Neural progenitor cell (in vitro differentiated cells): ENCODE measurements at regions not wholly inside any gene's neighbourhood (a gene's known extent, or its start where the extent isn't known, plus 50 kb on each side); places are given as distances from the start of the nearest gene placed in this dataset.

Experiments used
- DNase-seq: peaks from one replicate; pipeline ENCODE4 v3.0.0-alpha.2; 2016; ENCODE audit warnings: low spot score
- H2AFZ ChIP-seq: fragments of 200-600 bp; sonication (generic); replicated peaks from 2 replicates; pipeline ENCODE4 v1.6.1; 2016; ENCODE audit warnings: antibody characterized with exemption
- H3F3A ChIP-seq: fragments of 200-600 bp; sonication (generic); 2 replicates; pipeline ENCODE4 v1.6.1; 2016; ENCODE audit warnings: antibody characterized with exemption, low read depth
- H3K27ac ChIP-seq: fragments of 200-600 bp; sonication (generic); 2 replicates; pipeline ENCODE4 v1.5.1; 2016; ENCODE audit warnings: mild to moderate bottlenecking
- H3K27me3 ChIP-seq: fragments of 200-600 bp; sonication (generic); 2 replicates; pipeline ENCODE4 v1.6.1; 2016; ENCODE audit warnings: mild to moderate bottlenecking, moderate library complexity
- H3K36me3 ChIP-seq: fragments of 200-600 bp; sonication (generic); 2 replicates; pipeline ENCODE4 v1.5.1; 2016
- H3K4me1 ChIP-seq: fragments of 200-600 bp; sonication (generic); 2 replicates; pipeline ENCODE4 v1.6.1; 2016; ENCODE audit warnings: mixed run types
- H3K4me2 ChIP-seq: fragments of 200-600 bp; sonication (generic); 2 replicates; pipeline ENCODE4 v1.6.1; 2016
- H3K4me3 ChIP-seq: fragments of 200-600 bp; sonication (generic); 2 replicates; pipeline ENCODE4 v1.5.1; 2016
- H3K79me2 ChIP-seq: fragments of 200-600 bp; sonication (generic); 2 replicates; pipeline ENCODE4 v1.6.1; 2016; ENCODE audit warnings: low read depth
- H3K9ac ChIP-seq: fragments of 200-600 bp; sonication (generic); 2 replicates; pipeline ENCODE4 v1.6.1; 2016
- H3K9me3 ChIP-seq: fragments of 200-600 bp; sonication (generic); 2 replicates; pipeline ENCODE4 v1.5.1; 2016; ENCODE audit warnings: low read depth
- H4K20me1 ChIP-seq: fragments of 200-600 bp; sonication (generic); 2 replicates; pipeline ENCODE4 v1.6.1; 2016; ENCODE audit warnings: low read depth
- H3K27ac Mint-ChIP-seq: 3 replicates; pipeline ENCODE4 v1.8.0; 2021; ENCODE audit warnings: mixed read lengths
- H3K27me3 Mint-ChIP-seq: 2 replicates; pipeline ENCODE4 v1.8.0; 2022; ENCODE audit warnings: low read depth, mild to moderate bottlenecking, inconsistent platforms, moderate library complexity, mixed read lengths; ENCODE audit not compliant: insufficient read depth
- H3K36me3 Mint-ChIP-seq: 3 replicates; pipeline ENCODE4 v1.8.0; 2021; ENCODE audit warnings: mixed read lengths
- H3K4me1 Mint-ChIP-seq: 3 replicates; pipeline ENCODE4 v1.8.0; 2021; ENCODE audit warnings: mixed read lengths
- H3K4me3 Mint-ChIP-seq: 3 replicates; pipeline ENCODE4 v1.8.0; 2021; ENCODE audit warnings: mild to moderate bottlenecking, moderate library complexity, mixed read lengths
- H3K9me3 Mint-ChIP-seq: 3 replicates; pipeline ENCODE4 v1.8.0; 2020; ENCODE audit warnings: mixed read lengths
- EZH2 ChIP-seq: fragments of 200-600 bp; sonication (generic); IDR thresholded peaks from 2 replicates; pipeline ENCODE4 v1.6.1; 2017; ENCODE audit warnings: antibody characterized with exemption, mild to moderate bottlenecking, moderate library complexity
- EZH2phosphoT487 ChIP-seq: fragments of 200-600 bp; sonication (generic); IDR thresholded peaks from 2 replicates; pipeline ENCODE4 v1.6.1; 2017; ENCODE audit warnings: antibody characterized with exemption
- TF ChIP-seq, protein P1 (sequence below): fragments of 200-600 bp; sonication (generic); IDR thresholded peaks from 2 replicates; pipeline ENCODE4 v1.5.1; 2017; ENCODE audit warnings: antibody characterized with exemption, mild to moderate bottlenecking

DNA sequence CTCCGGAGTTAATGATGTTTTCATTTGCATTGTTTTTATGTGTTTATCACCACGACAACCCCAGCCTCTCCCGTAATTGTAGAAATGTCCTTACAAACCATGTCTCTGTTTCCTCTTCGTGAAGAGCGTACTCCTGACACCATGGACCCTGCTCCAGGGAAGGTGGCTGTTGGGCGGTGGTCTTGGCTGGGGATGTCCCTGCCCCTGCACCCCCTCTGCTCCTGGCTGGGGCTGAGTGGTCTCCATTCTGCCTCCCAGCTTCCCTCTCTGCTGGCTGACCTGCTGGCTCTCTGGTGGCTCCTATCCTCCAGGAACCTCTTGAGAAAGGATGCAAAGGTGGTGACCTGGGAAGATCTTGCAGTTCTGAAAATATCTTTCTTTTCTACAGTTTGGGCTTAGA is 81.1 kb downstream of the ASB1 start:
- Histone ChIP-seq H3K36me3 (no peaks in the 10 kb centered on the region), H4K20me1 (no peaks in the 10 kb centered on the region), H3F3A (peaks cover 29% of the 10 kb centered on the region), H3K4me3 (no peak overlapping the region), H3K9ac (no peak overlapping the region), H3K79me2 (no peaks in the 10 kb centered on the region), H3K27ac (no peak overlapping the region), H3K9me3 (no peaks in the 10 kb centered on the region), H3K4me1 (peaks cover 42% of the 10 kb centered on the region), H2AFZ (no peak overlapping the region), H3K27me3 (no peaks in the 10 kb centered on the region), H3K4me2 (no peak overlapping the region)
- peaks cover 14% of the 10 kb centered on the region for H3K27me3 Mint-ChIP-seq
- peaks cover 7% of the 10 kb centered on the region for H3K9me3 Mint-ChIP-seq
- peaks cover 5% of the 10 kb centered on the region for H3K36me3 Mint-ChIP-seq
- no peak for DNase-seq
- H3K4me3 Mint-ChIP-seq, result no peak overlapping the region
- TF ChIP-seq EZH2phosphoT487 (no peak), EZH2 (no peak)
- TF ChIP-seq, protein P1, sequence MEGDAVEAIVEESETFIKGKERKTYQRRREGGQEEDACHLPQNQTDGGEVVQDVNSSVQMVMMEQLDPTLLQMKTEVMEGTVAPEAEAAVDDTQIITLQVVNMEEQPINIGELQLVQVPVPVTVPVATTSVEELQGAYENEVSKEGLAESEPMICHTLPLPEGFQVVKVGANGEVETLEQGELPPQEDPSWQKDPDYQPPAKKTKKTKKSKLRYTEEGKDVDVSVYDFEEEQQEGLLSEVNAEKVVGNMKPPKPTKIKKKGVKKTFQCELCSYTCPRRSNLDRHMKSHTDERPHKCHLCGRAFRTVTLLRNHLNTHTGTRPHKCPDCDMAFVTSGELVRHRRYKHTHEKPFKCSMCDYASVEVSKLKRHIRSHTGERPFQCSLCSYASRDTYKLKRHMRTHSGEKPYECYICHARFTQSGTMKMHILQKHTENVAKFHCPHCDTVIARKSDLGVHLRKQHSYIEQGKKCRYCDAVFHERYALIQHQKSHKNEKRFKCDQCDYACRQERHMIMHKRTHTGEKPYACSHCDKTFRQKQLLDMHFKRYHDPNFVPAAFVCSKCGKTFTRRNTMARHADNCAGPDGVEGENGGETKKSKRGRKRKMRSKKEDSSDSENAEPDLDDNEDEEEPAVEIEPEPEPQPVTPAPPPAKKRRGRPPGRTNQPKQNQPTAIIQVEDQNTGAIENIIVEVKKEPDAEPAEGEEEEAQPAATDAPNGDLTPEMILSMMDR, result no peak
- H3K27ac Mint-ChIP-seq, result no peak overlapping the region
- peaks cover 22% of the 10 kb centered on the region for H3K4me1 Mint-ChIP-seq

DNA sequence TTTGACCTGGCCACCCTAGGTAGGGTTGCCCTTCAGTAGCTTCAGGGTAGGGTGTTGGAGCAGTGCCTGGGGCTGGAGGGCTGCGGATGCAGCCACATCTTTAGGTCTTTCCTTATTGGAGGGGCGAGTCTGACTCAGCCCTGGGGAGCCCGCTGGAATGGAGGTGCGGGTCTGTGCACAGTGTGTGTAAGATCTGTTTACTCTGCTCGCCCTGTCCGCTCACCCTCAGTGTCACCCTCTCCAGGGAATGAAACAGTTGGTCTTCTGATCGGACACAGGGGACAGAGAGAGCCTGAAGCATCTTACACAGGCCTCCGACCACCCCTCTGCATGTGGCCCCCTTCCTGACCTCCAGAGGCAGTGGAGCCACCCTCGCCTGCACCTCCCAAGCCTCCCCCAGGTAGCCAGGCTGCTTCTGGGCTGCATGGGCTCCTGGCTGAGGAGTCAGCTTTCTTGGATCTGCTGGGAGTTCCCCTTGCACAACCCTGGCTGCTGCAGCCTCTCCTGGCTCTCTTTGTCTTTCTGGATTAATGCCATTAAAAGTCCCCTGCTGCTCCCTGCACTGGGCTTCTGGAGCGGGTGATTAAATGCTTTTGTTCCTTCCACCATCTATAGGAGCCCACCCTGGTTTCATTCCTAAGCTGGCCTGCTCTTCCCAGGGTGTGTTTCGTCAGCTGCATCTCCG is 82.6 kb downstream of the ASB1 start:
- no peak overlapping the region for H3K9ac ChIP-seq
- no peaks in the 10 kb centered on the region for H3K27me3 ChIP-seq
- Mint-ChIP-seq H3K27me3 (peaks cover 9% of the 10 kb centered on the region), H3K36me3 (peaks cover 5% of the 10 kb centered on the region), H3K4me3 (no peak overlapping the region), H3K27ac (peak overlapping the region; percentile 69), H3K9me3 (peaks cover 7% of the 10 kb centered on the region), H3K4me1 (peaks cover 20% of the 10 kb centered on the region)
- TF ChIP-seq, protein P1, result peak; percentile 12
- peak; percentile 57 for TF ChIP-seq EZH2phosphoT487
- no peak for TF ChIP-seq EZH2
- no peaks in the 10 kb centered on the region for H3K79me2 ChIP-seq
- H3F3A ChIP-seq, result peaks cover 29% of the 10 kb centered on the region
- DNase-seq, result peak; percentile 89
- peak overlapping the region; percentile 19 for H3K4me3 ChIP-seq
- peak overlapping the region; percentile 84 for H3K27ac ChIP-seq
- H2AFZ ChIP-seq, result no peak overlapping the region
- H4K20me1 ChIP-seq, result no peaks in the 10 kb centered on the region
- H3K9me3 ChIP-seq, result no peaks in the 10 kb centered on the region
- peak overlapping the region; percentile 72 for H3K4me2 ChIP-seq
- H3K36me3 ChIP-seq, result no peaks in the 10 kb centered on the region
- H3K4me1 ChIP-seq, result peaks cover 38% of the 10 kb centered on the region

DNA sequence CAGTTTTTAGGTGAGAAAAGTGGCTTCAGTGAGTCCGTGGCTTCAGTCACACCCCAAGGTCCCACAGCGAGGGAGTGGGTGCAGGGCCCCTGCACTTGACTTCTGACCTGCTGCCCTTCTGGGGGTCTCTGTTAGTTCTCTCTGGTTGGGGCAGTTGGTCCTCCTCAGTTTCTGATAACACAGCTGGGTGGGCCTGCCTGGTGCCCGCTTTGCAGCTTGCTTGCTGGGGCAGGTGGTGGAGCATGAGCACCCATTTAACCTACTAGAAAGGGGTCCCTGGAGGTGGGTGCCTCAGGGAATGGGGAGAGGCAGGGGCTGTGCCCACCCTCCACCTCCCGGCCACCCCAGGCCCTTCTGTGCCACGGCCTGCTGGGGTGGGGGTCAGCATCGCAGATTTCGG is 83.2 kb downstream of the ASB1 start:
- Histone ChIP-seq H3K4me3 (peak overlapping the region; percentile 19), H3K36me3 (no peaks in the 10 kb centered on the region), H2AFZ (no peak overlapping the region), H3K4me2 (peak overlapping the region; percentile 72), H3K9ac (no peak overlapping the region), H3K27ac (peak overlapping the region; percentile 84), H4K20me1 (no peaks in the 10 kb centered on the region), H3K79me2 (no peaks in the 10 kb centered on the region), H3F3A (peaks cover 29% of the 10 kb centered on the region), H3K27me3 (no peaks in the 10 kb centered on the region), H3K9me3 (no peaks in the 10 kb centered on the region), H3K4me1 (peaks cover 36% of the 10 kb centered on the region)
- Mint-ChIP-seq H3K9me3 (peaks cover 10% of the 10 kb centered on the region), H3K27me3 (peaks cover 9% of the 10 kb centered on the region), H3K4me3 (no peak overlapping the region), H3K36me3 (peaks cover 5% of the 10 kb centered on the region), H3K4me1 (peaks cover 20% of the 10 kb centered on the region), H3K27ac (peak overlapping the region; percentile 69)
- no peak for TF ChIP-seq EZH2phosphoT487
- TF ChIP-seq, protein P1, result no peak
- no peak for TF ChIP-seq EZH2
- no peak for DNase-seq
